ENCODE measurements at regions not wholly inside any gene's neighbourhood (a gene's known extent, or its start where the extent isn't known, plus 50 kb on each side); places are given as distances from the start of the nearest gene placed in this dataset.
"Not testable (repeated sequence)": the region's sequence is repeated elsewhere in the genome, so short reads cannot be mapped to it uniquely, and the experiment has no call there.

DNA sequence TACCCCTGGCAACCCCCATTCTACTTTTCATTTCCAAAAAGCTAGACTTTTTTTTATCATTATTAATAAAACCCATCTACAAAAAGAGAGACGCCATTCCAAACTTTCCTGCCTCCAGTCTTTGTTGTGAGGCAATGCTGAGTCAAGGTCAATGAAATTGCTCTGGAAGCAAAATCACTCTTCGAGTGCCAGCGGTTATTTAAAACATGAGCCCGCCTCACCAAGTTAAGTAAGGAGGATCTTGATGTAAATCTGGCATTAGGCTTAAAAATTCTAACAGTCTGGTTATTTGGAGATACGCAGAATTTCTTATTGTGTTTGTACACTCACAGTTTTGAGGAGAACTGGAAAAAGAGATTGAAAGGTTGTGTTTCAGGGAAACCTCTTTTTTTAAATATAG is 1196.3 kb downstream of the TYW1 start:
- ATAC-seq, result no peak
- no peak overlapping the region for H3K4me3 ChIP-seq
- TF ChIP-seq, protein P1, sequence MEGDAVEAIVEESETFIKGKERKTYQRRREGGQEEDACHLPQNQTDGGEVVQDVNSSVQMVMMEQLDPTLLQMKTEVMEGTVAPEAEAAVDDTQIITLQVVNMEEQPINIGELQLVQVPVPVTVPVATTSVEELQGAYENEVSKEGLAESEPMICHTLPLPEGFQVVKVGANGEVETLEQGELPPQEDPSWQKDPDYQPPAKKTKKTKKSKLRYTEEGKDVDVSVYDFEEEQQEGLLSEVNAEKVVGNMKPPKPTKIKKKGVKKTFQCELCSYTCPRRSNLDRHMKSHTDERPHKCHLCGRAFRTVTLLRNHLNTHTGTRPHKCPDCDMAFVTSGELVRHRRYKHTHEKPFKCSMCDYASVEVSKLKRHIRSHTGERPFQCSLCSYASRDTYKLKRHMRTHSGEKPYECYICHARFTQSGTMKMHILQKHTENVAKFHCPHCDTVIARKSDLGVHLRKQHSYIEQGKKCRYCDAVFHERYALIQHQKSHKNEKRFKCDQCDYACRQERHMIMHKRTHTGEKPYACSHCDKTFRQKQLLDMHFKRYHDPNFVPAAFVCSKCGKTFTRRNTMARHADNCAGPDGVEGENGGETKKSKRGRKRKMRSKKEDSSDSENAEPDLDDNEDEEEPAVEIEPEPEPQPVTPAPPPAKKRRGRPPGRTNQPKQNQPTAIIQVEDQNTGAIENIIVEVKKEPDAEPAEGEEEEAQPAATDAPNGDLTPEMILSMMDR (IDR thresholded peaks at IDR 0.05), result no peak
- H3K4me1 ChIP-seq, result no peaks in the 10 kb centered on the region
- no peak for DNase-seq
- H3K9me3 ChIP-seq, result no peaks in the 10 kb centered on the region
- H3K27ac ChIP-seq, result no peak overlapping the region
- intact Hi-C loops (cut with DNase I), result no loop called here
- no peaks in the 10 kb centered on the region for H3K27me3 ChIP-seq (ENCODE audit: low read depth)
- no peaks in the 10 kb centered on the region for H3K36me3 ChIP-seq

DNA sequence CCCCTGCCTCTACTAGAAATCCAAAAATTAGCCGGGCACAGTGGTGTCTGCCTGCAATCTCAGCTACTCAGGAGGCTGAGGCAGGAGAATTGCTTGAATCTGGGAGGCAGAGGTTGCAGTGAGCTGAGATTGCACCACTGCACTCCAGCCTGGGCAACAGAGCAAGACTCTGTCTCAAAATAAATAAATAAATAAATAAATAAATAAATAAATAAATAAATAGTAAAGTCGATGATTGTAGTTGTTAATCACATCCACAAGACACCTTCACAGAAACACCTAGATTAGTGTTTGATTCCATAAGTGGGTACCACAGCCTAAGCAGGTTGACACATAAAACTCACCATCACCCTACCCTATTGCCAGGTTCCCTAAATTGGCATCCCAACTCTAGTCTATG is 1199.0 kb downstream of the TYW1 start:
- H3K27ac ChIP-seq; H3K4me3 ChIP-seq; DNase-seq; H3K4me1 ChIP-seq; intact Hi-C loops (cut with DNase I); H3K36me3 ChIP-seq; H3K9me3 ChIP-seq; ATAC-seq; H3K27me3 ChIP-seq (ENCODE audit: low read depth): not testable (repeated sequence)

DNA sequence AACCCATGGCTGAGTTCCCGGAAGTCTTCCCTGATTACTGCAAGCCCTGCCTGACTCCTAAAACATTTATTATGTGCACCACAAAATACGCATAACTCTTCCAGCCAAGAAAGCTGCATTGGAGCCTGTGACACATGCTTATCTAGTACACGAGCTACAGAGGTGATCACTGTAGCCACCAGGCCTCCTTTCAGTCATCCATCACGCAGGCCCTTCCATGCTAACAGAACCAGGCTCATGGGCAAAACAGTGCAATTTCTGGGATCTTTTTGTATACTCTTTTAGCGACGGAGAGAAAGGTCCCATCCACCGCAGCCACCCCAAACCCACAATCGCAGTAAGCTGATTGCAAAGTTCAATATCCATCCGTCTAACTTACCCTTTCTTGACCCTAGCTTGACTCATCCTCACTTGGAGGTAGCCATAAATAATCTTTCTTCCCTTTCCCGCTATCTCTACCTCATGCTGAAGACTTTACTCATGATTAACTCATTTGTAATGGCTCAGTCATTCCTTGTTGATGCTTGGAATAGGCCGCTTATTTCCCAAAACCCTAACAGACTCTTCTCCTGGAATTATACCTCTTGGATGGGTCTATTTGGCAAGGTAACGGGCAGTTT is 1203.5 kb downstream of the TYW1 start:
- no peak for DNase-seq
- no peaks in the 10 kb centered on the region for H3K9me3 ChIP-seq
- TF ChIP-seq, protein P1 (IDR thresholded peaks at IDR 0.05), result no peak

DNA sequence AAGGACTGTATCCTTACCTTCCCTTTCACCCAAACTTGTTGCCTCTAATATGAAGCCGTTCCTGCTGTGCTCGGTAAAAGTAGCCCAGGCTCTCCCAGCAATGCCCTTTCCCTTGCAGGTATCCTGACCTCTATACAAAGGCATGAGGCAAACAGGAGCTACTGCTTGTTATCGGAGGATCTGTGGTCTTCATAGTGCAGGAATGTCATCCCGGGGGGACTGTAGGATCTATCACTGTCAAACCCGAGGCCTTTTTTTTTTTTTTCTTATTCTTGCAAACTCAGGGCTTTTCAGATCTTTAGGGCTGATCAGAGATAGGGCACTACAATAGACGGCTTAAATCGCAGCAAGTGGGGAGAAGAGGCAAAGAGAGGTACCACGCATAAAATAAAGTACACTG is 1206.6 kb downstream of the TYW1 start:
- ATAC-seq, result no peak
- intact Hi-C loops (cut with DNase I), result no loop called here
- no peak overlapping the region for H3K27ac ChIP-seq

More for the DNA sequence above, 1203.5 kb downstream of the TYW1 start:
- Histone ChIP-seq H3K27me3 (ENCODE audit: low read depth) (no peaks in the 10 kb centered on the region), H3K4me3 (no peak overlapping the region), H3K4me1 (no peaks in the 10 kb centered on the region), H3K27ac (no peak overlapping the region), H3K36me3 (no peaks in the 10 kb centered on the region)
- ATAC-seq, result no peak
- intact Hi-C loops (cut with DNase I), result no loop called here

DNA sequence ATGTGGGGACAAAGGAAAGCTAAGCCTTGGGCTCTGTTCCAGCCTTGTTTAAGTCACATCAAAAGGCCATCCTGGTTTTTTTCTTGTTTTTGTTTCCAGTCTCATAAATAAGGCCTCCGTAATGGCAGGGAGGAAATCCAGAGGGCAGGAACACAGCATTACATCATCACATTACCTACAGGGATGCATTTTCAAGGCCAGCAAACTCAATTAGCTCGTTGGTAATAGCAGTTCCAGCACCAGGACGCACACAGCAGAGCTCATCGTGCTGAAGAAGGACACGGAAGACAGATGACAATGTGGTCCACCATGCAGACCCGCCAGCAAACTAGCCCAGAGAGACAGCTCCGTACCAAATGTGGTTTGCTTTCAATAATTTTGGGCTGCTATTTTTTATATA is 1209.2 kb downstream of the TYW1 start:
- ATAC-seq, result no peak
- DNase-seq, result no peak
- Histone ChIP-seq H3K4me1 (no peaks in the 10 kb centered on the region), H3K4me3 (no peak overlapping the region), H3K27me3 (ENCODE audit: low read depth) (no peaks in the 10 kb centered on the region), H3K27ac (no peak overlapping the region), H3K36me3 (no peaks in the 10 kb centered on the region), H3K9me3 (no peaks in the 10 kb centered on the region)
- TF ChIP-seq, protein P1 (IDR thresholded peaks at IDR 0.05), result no peak
- intact Hi-C loops (cut with DNase I), result no loop called here

More for the DNA sequence above, 1206.6 kb downstream of the TYW1 start:
- no peaks in the 10 kb centered on the region for H3K4me1 ChIP-seq
- H3K27me3 ChIP-seq (ENCODE audit: low read depth), result no peaks in the 10 kb centered on the region
- H3K9me3 ChIP-seq, result no peaks in the 10 kb centered on the region
- DNase-seq, result no peak
- TF ChIP-seq, protein P1 (IDR thresholded peaks at IDR 0.05), result no peak
- no peaks in the 10 kb centered on the region for H3K36me3 ChIP-seq
- no peak overlapping the region for H3K4me3 ChIP-seq

DNA sequence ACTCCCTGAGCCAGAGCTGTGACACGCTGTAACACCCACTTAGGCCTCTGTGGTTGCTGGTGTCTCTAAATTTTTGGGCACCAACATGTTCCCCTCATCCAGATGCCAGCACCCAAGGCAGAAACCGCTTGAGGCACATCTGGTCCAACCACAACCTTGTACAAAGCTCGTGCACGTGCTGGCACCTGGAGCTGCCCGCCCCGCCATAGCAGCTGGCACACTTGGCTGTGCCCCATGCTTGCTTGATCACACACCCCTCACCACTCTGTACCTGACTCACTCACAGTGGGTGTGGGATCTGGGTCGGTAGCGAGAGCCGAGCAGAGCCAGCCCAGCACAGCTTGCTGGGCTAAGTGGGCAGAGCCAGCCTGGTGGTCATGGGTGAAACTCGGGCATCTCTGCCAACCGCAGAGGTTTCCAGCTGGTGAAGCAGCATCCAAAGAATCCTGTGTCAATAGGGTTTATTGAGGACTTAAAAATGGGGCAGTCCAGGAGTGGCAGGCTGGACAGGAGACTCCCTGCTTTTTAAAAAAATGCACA is 1210.4 kb downstream of the TYW1 start:
- Histone ChIP-seq H3K27ac (no peak overlapping the region), H3K4me1 (no peaks in the 10 kb centered on the region), H3K4me3 (no peak overlapping the region), H3K36me3 (no peaks in the 10 kb centered on the region), H3K9me3 (no peaks in the 10 kb centered on the region), H3K27me3 (ENCODE audit: low read depth) (no peaks in the 10 kb centered on the region)
- TF ChIP-seq, protein P1 (IDR thresholded peaks at IDR 0.05), result no peak
- DNase-seq (no peak), ATAC-seq (no peak)
- intact Hi-C loops (cut with DNase I), result no loop called here

All from lower lobe of right lung (tissue), 2 donors.